ENCODE measurements at regions not wholly inside any gene's neighbourhood (a gene's known extent, or its start where the extent isn't known, plus 50 kb on each side); places are given as distances from the start of the nearest gene placed in this dataset.

- DNase-seq (ENCODE audit: low spot score) (no peak), ATAC-seq (no peak)
- intact Hi-C loops (cut with DNase I) = no loop called here
Measured at GRCh38 chr3:69588170-69588569, 151.1 kb upstream of the MITF start.

DNA sequence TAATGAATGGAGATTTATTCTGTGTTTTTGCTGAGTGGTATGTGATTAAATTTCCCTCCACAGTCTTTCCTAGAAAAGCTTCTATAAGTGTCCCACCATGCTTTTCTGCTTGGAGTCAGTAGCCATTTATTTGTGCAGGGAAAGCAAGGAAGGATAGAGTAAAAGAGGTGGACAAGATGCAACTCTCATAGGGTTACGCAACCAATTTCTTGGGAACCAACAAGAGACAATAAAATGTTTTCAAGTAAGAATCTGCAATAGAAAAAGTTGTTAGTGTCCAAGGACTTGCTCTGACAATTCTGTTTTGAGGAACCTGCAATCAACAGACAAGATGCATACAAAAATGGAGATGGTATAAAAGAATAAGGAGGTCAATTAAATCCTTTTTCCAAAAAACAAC is 153.8 kb upstream of the MITF start:
- ATAC-seq = no peak
- intact Hi-C loops (cut with DNase I) = no loop called here
- DNase-seq (ENCODE audit: low spot score) = no peak

- DNase-seq (ENCODE audit: low spot score) (no peak), ATAC-seq (no peak)
- intact Hi-C loops (cut with DNase I) = no loop called here
Measured at GRCh38 chr3:69582044-69582443, 157.2 kb upstream of the MITF start.

- intact Hi-C loops (cut with DNase I) = no loop called here
- no peak for ATAC-seq
- DNase-seq (ENCODE audit: low spot score) = no peak
Measured at GRCh38 chr3:69579306-69580041, 159.8 kb upstream of the MITF start.

GRCh38 chr3:69569520-69569919 is 169.7 kb upstream of the MITF start:
- ATAC-seq (no peak), DNase-seq (ENCODE audit: low spot score) (no peak)
- intact Hi-C loops (cut with DNase I) = no loop called here

GRCh38 chr3:69568951-69569350 is 170.3 kb upstream of the MITF start:
- no peak for ATAC-seq

DNA sequence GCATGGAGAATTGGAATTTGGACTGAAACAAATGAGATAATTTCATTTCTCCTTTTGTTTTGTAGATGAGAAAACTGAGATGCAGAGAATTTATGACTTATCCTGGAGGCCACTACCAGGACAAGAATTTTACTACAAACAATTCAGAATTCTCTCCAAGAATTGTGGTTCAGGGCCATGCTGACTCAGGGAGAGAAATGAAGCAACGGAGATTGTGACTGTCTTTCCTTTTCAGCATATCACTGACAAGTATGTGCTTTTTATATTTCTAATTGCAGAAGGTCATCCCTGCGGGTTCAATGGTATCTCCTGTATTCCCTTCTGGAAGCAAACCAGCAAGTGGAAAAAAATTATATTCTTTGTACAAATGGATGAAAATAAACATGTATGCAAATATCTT is 170.8 kb upstream of the MITF start:
- ATAC-seq = no peak
- intact Hi-C loops (cut with DNase I) = no loop called here

More at GRCh38 chr3:69568951-69569350, 170.3 kb upstream of the MITF start:
- no peak for DNase-seq (ENCODE audit: low spot score)
- intact Hi-C loops (cut with DNase I) = no loop called here

GRCh38 chr3:69567710-69568052 is 171.6 kb upstream of the MITF start:
- intact Hi-C loops (cut with DNase I) = no loop called here
- ATAC-seq (no peak), DNase-seq (ENCODE audit: low spot score) (no peak)

More for the DNA sequence above, 170.8 kb upstream of the MITF start:
- DNase-seq (ENCODE audit: low spot score) = no peak

- ATAC-seq (no peak), DNase-seq (ENCODE audit: low spot score) (no peak)
- intact Hi-C loops (cut with DNase I) = no loop called here
Measured at GRCh38 chr3:69567023-69567709, 172.1 kb upstream of the MITF start.

DNA sequence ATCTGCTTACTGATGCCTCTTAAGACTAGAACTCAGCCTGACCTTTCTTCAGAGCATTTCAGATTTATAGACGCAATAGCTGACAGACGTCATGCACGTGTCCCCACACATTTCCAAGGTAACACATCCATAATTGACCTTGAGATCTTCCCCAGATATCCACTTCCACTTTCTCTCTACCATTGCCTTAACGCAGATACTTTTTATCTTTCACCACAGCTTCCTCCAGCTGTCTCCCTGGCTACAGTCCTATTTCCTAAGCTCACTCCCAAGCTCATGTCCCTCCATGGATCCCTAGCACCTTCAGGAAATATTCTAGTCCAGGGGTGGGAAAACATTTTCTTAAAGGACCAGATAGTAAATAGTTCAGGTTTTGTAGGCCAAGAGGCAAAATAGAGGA is 173.0 kb upstream of the MITF start:
- DNase-seq (ENCODE audit: low spot score) (no peak), ATAC-seq (no peak)
- intact Hi-C loops (cut with DNase I) = no loop called here

- intact Hi-C loops (cut with DNase I) = no loop called here
- ATAC-seq (no peak), DNase-seq (ENCODE audit: low spot score) (no peak)
Measured at GRCh38 chr3:69565316-69565715, 173.9 kb upstream of the MITF start.

GRCh38 chr3:69563981-69564380 is 175.3 kb upstream of the MITF start:
- intact Hi-C loops (cut with DNase I) = no loop called here
- ATAC-seq = no peak
- no peak for DNase-seq (ENCODE audit: low spot score)

- DNase-seq (ENCODE audit: low spot score) = no peak
- intact Hi-C loops (cut with DNase I) = no loop called here
- ATAC-seq = no peak
Measured at GRCh38 chr3:69563151-69563550, 176.1 kb upstream of the MITF start.

DNA sequence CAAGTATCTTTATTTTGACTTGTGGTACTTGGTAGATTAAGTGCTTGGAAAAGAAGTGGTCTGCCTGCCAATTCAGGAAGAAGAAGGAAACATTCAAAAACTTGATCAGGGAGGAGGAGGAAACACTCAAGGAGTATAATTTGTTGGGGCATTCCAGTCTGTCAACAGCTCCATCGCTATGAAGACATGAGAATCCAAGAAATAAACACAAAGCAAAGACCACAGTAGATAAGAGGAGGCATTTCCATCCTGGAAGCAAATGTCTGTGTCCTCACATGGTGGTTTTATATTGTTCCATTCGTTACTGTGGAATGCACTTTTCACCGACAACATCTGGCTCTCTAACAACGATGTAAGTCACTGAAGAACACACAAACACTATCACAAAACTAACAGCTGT is 176.1 kb upstream of the FRMD4B start:
- no peak for DNase-seq (ENCODE audit: low spot score)
- intact Hi-C loops (cut with DNase I) = no loop called here
- ATAC-seq = no peak

GRCh38 chr3:69560818-69561217 is 174.9 kb upstream of the FRMD4B start:
- no peak for ATAC-seq
- intact Hi-C loops (cut with DNase I) = no loop called here

DNA sequence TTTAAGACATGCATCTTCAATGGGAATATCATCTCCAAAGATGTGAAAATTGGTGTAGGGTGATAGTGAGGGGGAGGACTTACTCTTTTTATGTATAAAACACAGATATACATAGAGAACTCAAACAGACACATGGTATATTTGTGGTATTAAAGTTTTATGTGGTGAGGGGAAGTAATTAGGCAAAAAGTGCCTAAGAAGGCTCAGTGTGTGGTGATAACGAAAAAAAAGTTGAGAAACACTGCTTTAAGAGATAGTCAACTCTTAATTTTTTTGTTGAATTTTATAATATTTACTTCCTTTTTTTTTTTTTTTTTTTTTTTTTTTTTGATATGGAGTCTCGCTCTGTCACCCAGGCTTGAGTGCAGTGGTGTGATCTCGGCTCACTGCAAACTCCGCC is 174.2 kb upstream of the FRMD4B start:
- intact Hi-C loops (cut with DNase I) = no loop called here
- ATAC-seq = no peak
- DNase-seq (ENCODE audit: low spot score) = no peak

More at GRCh38 chr3:69560818-69561217, 174.9 kb upstream of the FRMD4B start:
- no peak for DNase-seq (ENCODE audit: low spot score)

GRCh38 chr3:69558912-69559311 is 173.0 kb upstream of the FRMD4B start:
- intact Hi-C loops (cut with DNase I) = no loop called here
- DNase-seq (ENCODE audit: low spot score) = no peak

DNA sequence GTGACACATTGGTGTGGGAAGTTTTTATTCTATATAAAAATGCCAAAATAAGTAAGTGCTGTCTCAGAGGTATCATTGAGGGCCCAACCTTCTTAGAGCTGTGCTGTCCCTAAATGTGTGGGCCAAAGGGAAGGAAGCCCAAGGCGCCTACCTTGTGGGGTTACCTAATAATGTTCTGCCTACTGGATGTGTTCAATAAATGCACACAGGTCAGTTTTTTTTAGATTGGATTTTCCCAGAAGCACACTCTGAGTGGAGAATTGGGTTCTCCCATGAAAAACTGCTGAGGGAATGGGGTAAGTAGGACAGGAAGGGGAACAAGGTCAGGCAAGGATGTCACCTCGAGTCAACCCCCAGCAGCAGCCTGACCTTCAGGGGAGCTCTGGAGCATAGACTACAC is 168.7 kb upstream of the FRMD4B start:
- intact Hi-C loops (cut with DNase I) = no loop called here
- ATAC-seq (no peak), DNase-seq (ENCODE audit: low spot score) (no peak)

More at GRCh38 chr3:69558912-69559311, 173.0 kb upstream of the FRMD4B start:
- peak; percentile 97 for ATAC-seq

DNA sequence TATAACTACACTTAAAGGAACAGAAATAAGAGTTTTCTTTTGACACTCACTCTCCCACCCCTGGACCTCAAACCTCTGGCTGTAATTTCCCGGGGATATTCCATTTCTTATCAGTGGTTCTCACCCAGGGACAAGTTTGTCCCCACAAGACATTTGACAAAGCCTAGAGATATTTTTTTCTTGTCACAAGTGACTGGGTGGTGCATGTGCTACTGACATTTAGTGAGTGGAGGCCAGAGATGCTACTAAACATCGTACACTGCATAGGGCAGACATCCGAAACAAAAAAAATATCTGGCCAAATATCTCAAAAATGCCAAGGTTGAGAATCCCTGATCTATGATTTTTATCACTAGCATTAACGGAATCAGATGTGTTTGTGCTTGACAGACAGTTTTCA is 168.0 kb upstream of the FRMD4B start:
- intact Hi-C loops (cut with DNase I) = no loop called here
- no peak for DNase-seq (ENCODE audit: low spot score)
- ATAC-seq = no peak

DNA sequence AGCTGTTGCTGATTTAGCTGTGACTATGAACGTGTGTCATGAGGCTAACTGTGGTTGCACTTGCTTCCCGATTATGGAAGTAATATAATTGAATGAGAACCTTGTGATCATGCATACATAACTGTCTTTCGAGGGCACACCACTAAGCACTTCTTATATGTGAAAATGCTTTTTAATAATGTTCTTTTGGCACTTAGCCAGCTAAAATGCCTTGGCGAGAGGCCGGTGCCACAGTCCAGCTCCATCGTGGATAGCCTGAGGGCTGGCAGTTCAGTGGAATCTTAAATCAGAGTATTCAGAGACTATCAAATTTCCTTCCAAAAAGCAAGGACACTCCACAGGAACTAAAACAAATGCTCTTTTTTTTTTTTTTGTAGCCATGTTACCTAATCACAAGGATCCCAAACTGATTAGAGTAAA is 161.6 kb upstream of the FRMD4B start:
- intact Hi-C loops (cut with DNase I) = no loop called here
- ATAC-seq (no peak), DNase-seq (ENCODE audit: low spot score) (no peak)
